HCT116 (cell line): ENCODE measurements at regions not wholly inside any gene's neighbourhood (a gene's known extent, or its start where the extent isn't known, plus 50 kb on each side); places are given as distances from the start of the nearest gene placed in this dataset.

Experiments
- JUND ChIP-seq: IDR thresholded peaks from 2 replicates; pipeline ENCODE4 v1.6.1; 2012
- POLR2AphosphoS5 ChIP-seq: IDR thresholded peaks from 2 replicates; pipeline ENCODE4 v1.6.1; 2011; ENCODE audit warnings: mild to moderate bottlenecking, low read depth, low read length, moderate library complexity
- RAD21 ChIP-seq: IDR thresholded peaks from 2 replicates; pipeline ENCODE4 v1.6.1; 2012; ENCODE audit warnings: low read depth, mild to moderate bottlenecking
- TF ChIP-seq, protein P1 (sequence below), 3 experiments: fragments of 200-600 bp in 1 of 3; sonication (generic) in 1 of 3; IDR thresholded peaks in 2 of 3; conservative IDR thresholded peaks in 1 of 3; 2 replicates each; pipeline ENCODE4 v1.5.1; 2012 to 2017; ENCODE audit warnings: low read depth in 2 of 3, low read length in 2 of 3, antibody characterized with exemption in 1 of 3, borderline replicate concordance in 1 of 3, control low read depth in 1 of 3, mild to moderate bottlenecking in 1 of 3, mixed read lengths in 1 of 3, mixed run types in 1 of 3, moderate library complexity in 1 of 3; ENCODE audit not compliant: insufficient read depth in 1 of 3

DNA sequence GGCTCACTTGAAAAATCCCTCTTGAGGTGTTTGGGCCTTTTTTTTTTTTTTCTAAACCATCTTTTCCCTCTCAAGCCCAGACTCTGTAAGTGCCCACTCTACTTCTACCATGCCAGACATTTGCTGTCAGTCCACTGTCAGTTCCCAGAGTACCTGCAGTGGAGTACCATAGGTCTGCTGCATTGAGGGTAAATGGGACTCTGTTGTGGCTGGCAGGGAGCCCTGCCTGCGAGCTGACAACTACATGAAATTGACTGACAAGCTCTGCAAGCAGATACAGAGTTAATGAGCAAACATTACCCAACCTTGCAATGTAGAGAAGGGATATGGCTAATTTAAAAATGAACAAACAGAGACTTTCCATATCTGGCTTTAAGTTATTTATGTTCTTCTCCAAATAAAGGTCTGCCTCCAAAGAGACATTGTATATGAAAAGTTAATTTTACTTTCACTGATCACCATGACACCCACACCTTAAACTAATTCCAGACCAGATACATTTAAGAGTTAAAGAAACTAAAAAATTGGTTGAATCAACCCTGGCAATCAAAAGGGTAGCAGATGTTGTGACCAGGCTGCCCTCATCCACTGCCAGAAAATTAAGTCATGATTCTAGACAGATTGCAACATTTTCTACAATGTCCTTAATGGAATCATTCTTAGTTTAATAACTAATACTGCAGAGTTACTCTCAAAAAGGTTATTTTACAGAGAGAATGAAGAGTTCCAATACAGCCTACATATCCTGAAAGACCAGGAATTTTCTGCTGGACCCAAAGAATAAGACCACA, 100.4 kb upstream of the PAM start:
- no peak for TF ChIP-seq JUND
- no peak for TF ChIP-seq RAD21
- TF ChIP-seq, protein P1, sequence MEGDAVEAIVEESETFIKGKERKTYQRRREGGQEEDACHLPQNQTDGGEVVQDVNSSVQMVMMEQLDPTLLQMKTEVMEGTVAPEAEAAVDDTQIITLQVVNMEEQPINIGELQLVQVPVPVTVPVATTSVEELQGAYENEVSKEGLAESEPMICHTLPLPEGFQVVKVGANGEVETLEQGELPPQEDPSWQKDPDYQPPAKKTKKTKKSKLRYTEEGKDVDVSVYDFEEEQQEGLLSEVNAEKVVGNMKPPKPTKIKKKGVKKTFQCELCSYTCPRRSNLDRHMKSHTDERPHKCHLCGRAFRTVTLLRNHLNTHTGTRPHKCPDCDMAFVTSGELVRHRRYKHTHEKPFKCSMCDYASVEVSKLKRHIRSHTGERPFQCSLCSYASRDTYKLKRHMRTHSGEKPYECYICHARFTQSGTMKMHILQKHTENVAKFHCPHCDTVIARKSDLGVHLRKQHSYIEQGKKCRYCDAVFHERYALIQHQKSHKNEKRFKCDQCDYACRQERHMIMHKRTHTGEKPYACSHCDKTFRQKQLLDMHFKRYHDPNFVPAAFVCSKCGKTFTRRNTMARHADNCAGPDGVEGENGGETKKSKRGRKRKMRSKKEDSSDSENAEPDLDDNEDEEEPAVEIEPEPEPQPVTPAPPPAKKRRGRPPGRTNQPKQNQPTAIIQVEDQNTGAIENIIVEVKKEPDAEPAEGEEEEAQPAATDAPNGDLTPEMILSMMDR (IDR thresholded peaks at IDR 0.05 in 2 of 3, conservative IDR thresholded peaks at IDR 0.05 in 1 of 3; ENCODE audit: borderline replicate concordance in 1 of 3, insufficient read depth in 1 of 3, low read depth in 2 of 3, low read length in 2 of 3) = no peak
- TF ChIP-seq POLR2AphosphoS5 = no peak
